Right lobe of liver (tissue), 4 donors: ENCODE measurements at regions not wholly inside any gene's neighbourhood (a gene's known extent, or its start where the extent isn't known, plus 50 kb on each side); places are given as distances from the start of the nearest gene placed in this dataset.

Experiments used
- POLR2A ChIP-seq: fragments of 450-650 bp; IDR thresholded peaks from one replicate; pipeline ENCODE4 v1.6.1; 2017; ENCODE audit warnings: antibody characterized with exemption, mild to moderate bottlenecking
- TF ChIP-seq, protein P1 (sequence below), 4 donors: fragments of 200-600 bp in 3 of 4; fragments of 450-650 bp in 1 of 4; IDR thresholded peaks; one replicate each; pipeline versions ENCODE4 v1.5.1 to v1.8.0; 2016 to 2022; ENCODE audit warnings: antibody characterized with exemption in 4 of 4, mild to moderate bottlenecking in 2 of 4
- donor health status: DM: no; HTN: no; CAD: no.
- donor health status: DM: no; HTN: no; CAD: no.
- donor health status: DM: no; HTN: yes; CAD: no.

DNA sequence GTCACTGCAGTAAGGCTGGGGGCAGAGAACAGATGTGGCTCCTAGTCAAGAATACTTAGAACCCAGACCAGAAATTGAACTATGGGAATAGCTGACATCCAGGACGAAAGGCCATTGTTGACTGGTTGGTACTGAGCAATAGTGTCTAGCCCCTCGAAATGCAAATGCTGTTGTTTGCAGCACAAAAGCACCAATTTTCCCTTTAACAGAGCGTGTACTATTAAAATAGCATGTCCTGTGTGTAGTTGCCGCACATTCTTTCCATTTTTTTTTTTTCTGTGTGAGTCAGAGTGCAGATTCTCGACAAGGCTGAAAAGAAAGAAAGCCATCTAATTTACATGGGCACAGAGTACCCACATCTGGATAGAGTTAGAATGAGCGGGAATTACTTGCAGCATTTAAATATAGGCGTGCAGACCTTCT is 302.4 kb downstream of the PTEN start:
- TF ChIP-seq, protein P1, sequence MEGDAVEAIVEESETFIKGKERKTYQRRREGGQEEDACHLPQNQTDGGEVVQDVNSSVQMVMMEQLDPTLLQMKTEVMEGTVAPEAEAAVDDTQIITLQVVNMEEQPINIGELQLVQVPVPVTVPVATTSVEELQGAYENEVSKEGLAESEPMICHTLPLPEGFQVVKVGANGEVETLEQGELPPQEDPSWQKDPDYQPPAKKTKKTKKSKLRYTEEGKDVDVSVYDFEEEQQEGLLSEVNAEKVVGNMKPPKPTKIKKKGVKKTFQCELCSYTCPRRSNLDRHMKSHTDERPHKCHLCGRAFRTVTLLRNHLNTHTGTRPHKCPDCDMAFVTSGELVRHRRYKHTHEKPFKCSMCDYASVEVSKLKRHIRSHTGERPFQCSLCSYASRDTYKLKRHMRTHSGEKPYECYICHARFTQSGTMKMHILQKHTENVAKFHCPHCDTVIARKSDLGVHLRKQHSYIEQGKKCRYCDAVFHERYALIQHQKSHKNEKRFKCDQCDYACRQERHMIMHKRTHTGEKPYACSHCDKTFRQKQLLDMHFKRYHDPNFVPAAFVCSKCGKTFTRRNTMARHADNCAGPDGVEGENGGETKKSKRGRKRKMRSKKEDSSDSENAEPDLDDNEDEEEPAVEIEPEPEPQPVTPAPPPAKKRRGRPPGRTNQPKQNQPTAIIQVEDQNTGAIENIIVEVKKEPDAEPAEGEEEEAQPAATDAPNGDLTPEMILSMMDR (IDR thresholded peaks at IDR 0.05) = no peak
- TF ChIP-seq POLR2A = no peak
